ENCODE measurements at regions not wholly inside any gene's neighbourhood (a gene's known extent, or its start where the extent isn't known, plus 50 kb on each side); places are given as distances from the start of the nearest gene placed in this dataset.
A peak's percentile ranks its signal among the peaks of the same experiment; 100 is the strongest.

DNA sequence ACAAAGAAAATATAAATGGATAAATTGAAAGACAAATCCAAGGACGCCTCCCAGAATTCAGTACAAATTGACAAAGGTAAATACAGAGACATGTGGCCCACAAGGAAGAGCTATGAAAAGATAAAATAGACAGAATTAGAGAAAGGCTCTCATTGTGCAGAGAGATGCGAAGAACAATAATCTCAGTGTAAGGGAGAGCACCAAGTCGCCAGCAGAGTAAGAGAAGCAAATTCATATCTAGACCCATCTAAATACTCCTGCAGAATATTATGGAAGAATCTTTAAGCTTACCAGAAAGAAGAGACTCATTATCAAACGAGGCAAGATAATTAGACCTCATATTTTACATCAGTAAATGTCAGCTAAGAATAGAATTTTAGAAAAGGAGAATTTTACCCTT is 101.7 kb upstream of the ITGA1 start:
- no peak for DNase-seq

- no peak for DNase-seq
Observed at GRCh38 chr5:52690236-52690768, 97.4 kb upstream of the ITGA1 start.

GRCh38 chr5:52692039-52692438 is 95.7 kb upstream of the ITGA1 start:
- DNase-seq, result no peak

DNA sequence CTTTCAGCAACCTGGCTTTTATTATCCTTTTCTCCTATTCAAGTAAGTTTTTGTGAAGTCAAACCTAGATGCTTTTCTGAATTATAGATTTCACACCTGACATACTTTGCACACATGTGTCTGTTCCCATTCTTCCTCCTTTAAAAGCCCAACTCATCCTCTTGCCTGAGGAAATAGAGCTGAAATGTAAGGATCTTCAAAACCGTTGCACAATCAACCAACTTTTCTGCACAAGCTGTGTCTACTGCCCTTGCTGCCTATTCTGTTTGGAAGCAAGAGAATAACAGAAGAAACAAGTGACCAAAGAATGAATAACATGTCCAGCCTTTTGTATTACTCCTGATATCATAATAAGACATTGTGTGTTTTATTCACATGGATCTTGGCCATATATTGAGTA is 95.1 kb upstream of the ITGA1 start:
- DNase-seq, result no peak

- peak in 1 of 2 donors; percentile 15 for DNase-seq
Observed at GRCh38 chr5:52693280-52693679, 94.4 kb upstream of the ITGA1 start.

DNA sequence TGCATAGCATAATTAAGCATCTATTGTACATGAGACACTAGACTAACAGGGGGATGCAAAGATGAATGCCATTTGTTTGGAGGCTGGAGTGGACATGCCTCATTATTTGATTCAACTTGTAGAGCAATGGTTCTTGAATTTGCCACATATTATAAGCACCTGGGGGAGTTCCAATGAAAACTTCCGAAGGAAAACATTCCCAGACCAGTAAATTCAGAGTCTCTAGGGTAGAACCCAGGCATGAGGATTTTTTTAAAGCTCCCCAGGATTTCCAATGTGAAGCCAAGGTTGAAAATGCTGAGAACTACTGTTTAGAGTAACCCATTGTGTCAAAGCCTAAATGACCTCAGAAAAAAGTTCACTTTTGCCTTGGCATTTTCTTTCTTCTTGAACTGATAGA is 93.9 kb upstream of the ITGA1 start:
- DNase-seq, result no peak

DNA sequence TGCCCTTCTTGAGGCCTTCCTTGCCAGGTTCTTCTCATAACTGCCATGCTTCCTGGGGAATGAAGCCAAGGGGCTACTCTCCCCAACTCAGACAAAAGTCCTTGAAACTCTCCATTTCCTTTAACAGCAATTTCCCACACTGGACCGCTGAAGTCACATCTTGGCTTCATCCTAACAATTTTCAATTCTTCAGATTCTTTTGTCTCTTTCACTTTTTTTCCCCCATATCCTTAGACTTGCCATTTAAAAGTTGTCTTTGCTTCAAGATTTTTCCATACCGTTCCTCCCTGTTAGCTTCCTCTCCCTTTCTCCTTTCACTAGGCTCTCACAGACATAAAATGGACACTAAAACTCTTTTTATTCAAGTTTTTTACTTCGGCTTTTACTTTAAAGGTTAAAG is 93.1 kb upstream of the ITGA1 start:
- DNase-seq, result no peak

DNA sequence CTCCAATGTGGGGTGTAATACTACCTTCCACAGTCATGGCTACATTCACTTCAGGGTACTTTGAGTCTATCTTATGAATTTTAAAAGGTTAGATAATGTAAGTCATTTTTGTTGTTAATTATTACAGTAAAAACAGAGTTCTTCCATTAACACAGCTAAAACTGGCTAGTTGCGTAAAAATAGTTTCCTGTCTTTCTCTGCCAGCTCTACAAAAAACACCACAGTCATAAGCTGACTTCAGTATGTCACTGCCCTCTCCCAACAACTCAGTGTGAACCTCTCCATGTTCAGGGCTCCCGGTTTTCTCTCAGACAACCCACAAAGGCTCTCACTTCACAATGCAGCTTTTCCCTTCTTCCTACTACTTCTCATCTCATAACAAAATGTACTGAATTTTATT is 84.8 kb upstream of the ITGA1 start:
- DNase-seq, result no peak

- DNase-seq, result no peak
Observed at GRCh38 chr5:52703321-52703720, 84.4 kb upstream of the ITGA1 start.

DNA sequence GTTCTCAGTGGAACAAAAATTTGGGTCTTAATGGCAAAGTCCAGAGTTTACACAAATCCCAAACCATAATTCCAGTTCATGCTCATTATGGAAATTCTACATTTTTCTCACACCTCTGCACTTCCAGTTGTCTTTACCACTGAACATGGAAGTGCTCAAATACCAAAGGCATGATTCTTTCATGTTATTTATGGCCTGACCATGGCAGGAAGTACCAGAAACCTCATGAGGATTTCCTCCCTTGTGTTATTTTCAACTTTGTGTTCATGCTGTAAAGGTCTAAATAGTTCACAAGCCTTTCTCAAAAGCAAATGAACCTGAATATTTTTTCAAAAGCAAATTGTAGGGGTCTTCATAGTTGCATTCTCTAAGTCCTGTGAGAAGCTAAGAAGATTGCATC is 82.0 kb upstream of the ITGA1 start:
- no peak for DNase-seq

- no peak for DNase-seq
Observed at GRCh38 chr5:52706775-52707174, 80.9 kb upstream of the ITGA1 start.

- DNase-seq, result no peak
Observed at GRCh38 chr5:52707616-52708015, 80.1 kb upstream of the ITGA1 start.

DNA sequence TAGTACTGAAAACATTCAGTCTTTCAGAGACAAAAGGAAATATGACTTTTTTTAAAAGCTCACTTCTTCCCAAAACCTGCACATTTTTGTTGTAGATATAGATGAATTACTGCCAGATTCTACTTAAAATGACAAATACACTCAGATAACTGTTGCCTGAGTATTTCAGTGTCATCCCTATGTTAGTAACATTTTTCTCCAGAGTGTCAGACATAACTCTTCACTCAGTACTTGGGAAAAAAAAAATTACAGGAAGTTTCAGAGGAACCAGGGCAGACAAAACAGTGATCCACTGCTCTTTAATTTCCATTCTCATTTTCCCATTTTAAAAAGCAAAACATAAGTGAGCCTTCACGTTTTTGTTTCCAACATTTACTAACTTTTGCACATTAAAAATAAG is 79.3 kb upstream of the ITGA1 start:
- DNase-seq, result no peak

- DNase-seq, result no peak
Observed at GRCh38 chr5:52709167-52709925, 78.4 kb upstream of the ITGA1 start.

DNA sequence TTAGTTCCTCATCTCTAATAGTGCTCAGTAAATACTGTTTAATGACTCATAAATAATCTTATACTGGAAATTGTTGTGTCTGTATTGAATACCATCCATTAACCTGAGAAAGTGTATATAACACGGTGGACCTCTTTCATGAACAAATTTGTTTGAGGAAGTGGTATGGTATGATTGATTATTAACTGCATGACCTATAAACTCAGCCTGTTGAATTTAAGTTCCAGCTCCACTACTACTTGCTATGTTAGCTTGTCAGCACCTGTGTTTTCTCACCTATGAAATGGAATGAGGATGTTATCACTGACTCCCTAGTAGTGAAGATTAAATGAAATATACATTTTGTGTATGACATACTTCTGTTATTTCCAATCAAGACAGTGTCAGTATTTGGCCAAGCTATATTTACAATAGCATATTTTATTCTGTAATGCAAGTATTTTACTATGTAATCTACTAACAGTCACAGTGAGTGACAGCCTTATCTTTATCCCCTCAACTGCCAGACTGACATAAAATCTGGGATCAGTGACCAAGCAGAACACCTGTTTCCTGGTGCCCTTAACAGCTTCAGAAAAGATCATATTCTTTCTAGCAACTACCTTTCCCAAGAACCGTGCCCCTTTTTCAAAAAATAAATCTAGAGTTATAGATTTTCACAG is 77.3 kb upstream of the ITGA1 start:
- no peak for DNase-seq

DNA sequence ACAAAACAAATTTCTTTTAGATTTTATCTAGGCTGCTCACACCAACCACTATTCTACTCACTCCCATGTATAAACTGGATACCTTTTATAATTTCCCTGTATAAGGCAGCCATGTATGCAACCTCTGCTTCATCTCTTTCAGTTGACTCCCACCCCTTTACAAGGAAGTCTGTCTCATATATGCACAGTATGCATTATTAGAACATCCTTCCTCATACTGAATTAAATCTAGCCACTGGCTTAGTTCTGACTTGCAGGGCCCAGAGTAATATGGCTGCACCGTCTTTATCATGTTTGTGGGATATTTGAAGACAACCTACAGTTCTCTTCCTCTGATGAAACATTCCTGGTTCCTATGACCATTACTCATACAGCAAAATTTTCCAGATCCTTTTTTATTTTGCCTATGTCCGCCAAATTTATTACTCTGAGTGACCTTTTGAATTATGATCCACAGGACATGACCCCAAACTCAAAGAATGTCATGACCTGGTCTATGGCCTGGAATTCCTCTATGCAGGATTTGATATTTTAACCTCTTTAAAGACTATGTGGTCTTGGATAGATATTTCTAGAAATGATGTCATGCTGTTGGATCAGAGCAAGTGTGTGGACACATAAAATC is 76.6 kb upstream of the ITGA1 start:
- DNase-seq, result no peak

DNA sequence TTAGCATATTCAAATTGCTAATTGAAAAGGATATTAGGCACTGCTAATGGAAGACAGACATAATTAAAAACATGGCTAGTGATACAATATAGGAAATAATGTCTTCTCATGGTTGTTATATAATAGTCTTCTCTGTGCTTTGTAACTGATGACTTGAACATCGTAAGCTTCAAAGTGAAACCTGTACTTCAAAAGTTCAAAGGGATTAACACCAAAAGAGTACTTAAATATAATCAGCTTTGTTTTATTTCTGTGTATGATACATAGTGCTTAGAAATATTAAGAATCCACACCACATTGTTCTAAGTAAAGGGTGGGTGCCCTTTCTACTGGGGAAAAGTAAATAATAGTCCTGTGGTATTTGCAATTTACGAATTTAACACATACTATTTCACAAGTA is 75.4 kb upstream of the ITGA1 start:
- DNase-seq, result no peak

DNA sequence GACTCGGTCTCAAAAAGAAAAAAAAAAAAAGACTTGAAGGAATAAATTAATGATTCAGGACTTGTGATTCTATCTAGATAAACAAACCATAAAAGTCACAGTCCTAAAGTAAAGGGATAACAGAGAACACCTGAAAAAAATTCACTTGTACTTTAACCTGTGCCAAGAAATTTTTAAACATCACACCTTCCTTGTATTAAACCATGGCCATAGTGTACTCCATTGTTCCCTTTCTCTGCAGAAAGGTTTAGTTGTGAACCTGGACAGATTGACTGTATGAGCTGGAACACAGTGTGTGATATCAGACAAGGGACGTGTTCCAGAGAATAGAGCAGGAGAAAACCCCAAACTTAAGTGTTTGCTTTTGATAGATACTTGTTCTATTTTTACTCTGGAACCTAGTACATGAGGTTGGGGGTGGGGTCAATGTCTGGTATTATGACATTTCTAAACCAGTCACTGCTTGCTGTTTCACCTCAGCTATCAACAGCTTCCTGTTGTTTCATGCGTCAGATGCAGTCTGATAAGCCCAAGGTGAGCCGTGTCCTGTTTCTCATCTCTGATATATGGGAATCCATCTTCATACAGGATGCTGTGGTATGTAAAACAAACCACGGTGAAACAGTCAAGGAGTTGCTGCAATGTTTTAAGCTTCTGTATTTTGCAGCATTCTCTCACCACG is 62.5 kb upstream of the ITGA1 start:
- no peak for DNase-seq

DNA sequence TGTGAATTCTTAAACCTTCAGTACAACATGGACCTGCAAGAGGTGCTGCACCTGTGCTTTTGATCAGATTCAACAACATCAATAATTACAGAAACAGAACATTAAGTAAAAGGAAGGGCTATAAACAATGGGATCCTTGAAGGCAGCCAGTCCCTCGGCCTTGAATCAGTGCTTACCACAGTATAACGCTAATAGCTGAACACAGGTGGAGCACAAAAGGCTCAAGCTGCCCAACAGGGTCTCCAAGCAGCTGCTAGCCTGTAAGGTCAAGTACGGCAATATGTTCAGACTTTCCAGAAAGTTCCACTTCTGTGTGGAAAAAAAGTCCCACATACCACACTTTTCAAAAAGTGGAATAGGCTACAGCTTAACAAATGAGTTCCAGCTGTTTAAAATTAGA is 61.9 kb upstream of the ITGA1 start:
- no peak for DNase-seq

- DNase-seq, result no peak
Observed at GRCh38 chr5:52727020-52727419, 60.7 kb upstream of the ITGA1 start.

DNA sequence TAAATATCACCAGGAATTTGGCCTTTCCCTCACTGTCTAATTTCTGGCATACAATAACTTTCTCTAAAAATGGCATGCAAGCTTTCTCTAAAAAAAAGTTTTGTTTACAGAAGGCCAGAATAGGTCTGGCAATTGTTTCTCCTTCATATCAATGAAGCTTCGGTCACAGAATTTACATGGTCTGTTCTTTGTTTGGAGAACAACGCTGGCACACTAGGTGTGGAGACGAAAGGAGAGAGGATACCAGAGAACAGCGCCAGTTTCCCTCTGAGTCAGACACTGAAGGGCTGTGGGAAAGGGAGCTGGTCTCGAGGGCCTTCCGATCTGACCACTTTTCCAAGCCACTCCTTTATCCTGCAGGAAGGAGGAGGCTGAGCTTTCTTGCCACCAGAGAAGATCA is 60.1 kb upstream of the ITGA1 start:
- DNase-seq, result no peak

- DNase-seq, result no peak
Observed at GRCh38 chr5:52728224-52728623, 59.5 kb upstream of the ITGA1 start.

DNA sequence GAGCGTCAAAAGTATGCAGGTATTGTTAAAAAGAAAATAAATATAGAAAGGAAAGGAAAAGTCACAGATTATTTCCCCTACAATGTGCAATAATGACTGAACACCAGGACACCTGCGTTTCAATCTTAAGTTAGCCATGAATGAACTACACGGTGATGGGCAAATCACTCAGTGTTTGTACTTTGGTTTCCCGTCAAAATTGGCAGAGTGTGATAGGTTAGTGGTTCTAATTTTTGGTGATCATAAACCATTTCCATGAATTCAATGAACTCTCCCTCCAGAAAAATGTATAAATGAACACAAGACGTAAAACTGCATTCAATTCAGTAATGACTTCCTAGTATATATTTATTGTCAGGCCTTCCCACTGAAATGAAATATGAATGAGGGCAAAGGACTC is 59.0 kb upstream of the ITGA1 start:
- no peak for DNase-seq

Measured in inflammatory macrophage (primary cell).